ENCODE measurements at regions not wholly inside any gene's neighbourhood (a gene's known extent, or its start where the extent isn't known, plus 50 kb on each side); places are given as distances from the start of the nearest gene placed in this dataset.
"Not testable (repeated sequence)": the region's sequence is repeated elsewhere in the genome, so short reads cannot be mapped to it uniquely, and the experiment has no call there.

DNA sequence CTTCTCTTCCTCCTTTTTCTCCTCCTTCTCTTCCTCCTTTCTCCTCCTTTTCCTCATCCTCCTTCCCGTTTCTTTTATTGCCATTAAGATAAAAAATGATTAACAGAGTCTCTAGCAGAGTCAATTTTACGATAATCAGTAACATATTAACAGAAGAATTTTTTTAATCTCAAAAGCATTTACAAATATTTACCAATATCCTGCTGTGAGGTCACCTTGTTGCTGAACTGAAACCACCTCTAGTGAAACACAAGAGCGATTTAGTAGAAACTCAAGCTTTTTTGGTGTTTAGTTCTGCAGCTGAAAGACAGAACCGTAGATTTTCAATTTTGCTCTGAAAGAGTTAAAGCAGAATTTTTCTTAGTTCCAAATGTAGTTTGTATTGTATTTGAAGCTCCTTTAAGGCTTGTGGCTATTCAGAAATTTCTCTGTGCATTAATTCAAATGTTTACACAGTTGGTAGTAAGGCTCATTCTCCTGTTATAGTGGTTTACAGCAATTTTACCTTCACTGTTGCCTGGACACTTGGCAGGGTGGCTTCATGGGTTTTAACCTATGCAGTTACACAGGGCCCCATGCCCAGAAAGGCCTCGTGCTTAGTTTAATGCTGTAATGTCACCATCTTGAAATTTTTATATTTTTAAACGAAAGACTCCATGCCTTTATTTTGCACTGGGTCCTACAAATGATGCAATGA lies 1106.6 kb upstream of the FAM98A start:
- POLR2A ChIA-PET = no interaction called here
- CTCF ChIA-PET = no interaction called here

DNA sequence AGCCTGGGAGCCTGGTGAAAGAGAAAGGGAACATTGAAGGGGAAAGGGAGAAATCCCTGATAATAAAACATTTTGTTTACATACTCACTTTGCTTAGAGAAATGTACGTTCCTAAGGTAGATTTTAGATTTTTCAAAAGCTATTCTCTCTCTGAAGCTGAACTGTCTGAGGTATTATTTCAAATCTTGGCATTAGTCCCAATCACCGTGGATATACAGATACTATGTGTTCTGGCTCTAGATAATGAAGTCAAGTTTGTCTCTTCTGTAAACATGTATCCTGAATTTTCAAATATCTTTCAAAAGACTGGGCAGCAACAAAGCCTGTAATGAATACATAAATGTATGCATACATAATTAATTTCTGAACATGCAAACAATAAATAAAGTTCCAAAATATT lies 1104.2 kb upstream of the FAM98A start:
- ChIA-PET POLR2A (no interaction called here), CTCF (no interaction called here)

DNA sequence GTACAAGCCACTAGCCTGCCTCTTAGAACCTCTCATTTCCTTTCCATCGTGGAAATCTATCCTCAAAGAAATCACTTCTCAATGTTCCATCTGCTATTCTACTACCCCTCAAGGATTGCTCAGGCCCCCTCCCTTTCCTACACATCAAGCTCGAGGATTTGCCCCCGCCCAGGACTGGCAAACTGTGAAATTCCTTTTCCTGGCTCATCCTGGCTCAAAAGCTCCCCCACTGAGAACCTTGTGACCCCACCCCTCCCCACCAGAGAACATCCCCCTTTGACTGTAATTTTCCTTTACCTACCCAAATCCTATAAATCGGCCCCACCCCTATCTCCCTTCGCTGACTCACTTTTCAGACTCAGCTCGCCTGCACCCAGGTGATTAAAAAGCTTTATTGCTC lies 1103.3 kb upstream of the FAM98A start:
- POLR2A ChIA-PET, CTCF ChIA-PET: not testable (repeated sequence)

DNA sequence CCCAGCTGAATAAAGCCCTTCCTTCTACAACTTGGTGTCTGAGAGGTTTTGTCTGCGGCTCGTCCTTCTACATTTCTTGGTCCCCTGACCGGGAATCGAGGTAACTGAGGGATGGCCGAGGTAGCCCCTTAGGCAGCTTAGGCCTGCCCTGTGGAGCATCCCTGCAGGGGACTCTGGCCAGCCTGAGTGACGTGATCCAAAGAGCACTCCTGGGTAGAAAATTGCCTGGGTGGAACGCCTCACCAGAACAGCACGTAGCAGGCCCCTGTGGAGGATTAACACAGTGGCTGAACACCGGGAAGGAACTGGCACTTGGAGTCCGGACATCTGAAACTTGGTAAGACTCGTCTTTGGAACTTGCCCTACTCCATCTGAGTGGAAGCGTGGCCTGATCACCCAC lies 1078.5 kb upstream of the FAM98A start:
- POLR2A ChIA-PET, CTCF ChIA-PET: not testable (repeated sequence)

DNA sequence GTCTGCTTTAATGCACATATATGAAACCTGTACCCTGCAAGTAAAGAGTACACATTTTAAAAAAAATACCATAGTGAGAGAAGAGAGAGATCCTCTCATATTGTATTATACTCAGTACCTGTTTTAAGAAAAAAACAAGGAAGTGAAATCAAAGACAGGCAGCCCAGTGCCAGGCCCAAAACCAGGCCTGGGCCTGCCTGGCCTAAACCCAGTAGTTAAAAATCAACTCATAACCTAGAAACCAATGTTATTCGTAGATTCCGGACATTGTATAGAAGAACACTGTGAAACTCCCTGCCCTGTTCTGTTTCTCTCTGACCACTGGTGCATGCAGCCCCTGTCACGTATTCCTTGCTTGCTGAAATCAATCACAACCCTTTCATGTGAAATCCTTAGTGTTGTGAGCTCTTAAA lies 1078.0 kb upstream of the FAM98A start:
- POLR2A ChIA-PET, CTCF ChIA-PET: not testable (repeated sequence)

DNA sequence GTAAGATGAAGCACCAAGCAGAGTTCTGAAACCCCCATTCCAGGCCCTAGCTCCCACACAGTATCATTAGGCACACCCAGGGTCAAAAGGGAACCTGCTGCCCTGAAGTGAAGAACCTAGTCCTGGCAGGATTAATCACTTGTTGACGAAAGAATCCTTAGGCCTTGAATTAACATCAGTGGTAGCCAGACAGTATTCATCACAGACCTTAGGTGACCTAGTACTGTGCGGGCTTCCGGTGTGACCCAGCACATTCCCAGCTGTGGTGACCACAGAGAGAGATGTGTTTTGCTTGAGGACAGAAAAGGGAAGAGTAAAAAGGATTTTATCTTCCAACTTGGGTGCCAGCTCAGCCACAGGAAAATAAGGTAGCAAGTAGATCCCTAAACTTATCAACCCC lies 1071.4 kb upstream of the FAM98A start:
- POLR2A ChIA-PET = no interaction called here
- CTCF ChIA-PET = no interaction called here

DNA sequence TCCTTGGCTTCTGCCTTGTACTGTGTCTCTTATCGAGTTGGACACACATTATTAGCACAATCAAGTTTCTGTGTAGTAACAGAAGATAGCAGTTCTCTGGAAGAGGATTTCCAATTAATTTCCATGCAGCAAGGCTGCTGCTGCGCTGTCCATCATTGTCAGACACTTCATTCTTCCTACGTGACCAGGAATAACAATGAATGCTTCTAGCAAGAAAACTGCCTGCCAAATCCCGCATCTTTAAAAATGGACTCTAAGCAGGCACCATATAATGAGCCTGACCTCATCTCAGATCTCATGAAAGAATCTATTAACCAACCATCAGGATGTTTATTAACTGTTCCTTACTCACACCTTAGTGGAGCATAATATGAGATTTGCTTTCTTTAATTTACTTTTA lies 1067.7 kb upstream of the FAM98A start:
- ChIA-PET POLR2A (no interaction called here), CTCF (no interaction called here)

DNA sequence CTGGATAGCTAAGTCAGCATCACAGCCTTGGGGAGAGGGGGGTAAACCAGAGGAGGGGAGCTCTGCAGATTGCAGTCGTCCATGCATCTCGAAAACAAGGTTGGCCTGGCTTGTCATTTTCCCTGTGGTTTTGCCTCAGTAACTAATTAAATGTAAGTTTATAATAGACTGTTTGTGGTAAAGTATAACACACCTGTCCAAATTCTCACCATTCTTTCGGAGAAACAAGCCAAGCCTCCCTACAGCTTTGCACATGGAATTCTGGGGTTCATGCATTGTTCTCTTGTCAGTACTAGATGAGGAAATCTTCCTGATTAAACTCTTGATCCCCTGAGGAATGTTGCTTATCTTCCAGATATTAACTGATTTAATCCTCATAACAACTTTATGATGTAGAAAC lies 1065.2 kb upstream of the FAM98A start:
- CTCF ChIA-PET = no interaction called here
- POLR2A ChIA-PET = no interaction called here

DNA sequence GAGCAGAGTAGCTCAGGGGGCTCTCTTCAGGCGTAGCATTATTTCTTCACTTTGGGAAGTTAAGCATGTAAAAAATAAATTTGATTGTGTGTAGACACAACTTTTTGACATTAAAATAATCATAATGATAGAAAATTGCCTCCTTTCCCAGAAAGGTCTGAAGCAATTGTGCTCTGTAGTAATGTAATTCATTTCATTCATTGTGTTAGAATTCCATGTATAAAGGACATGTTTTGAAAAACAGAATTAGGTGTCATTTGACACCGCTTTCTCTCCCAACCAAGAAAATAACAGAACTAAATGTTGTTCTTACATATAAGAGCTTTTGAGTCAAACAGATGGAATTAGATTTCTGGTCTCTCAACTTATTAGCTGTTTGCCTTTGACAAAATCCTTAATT lies 1064.2 kb upstream of the FAM98A start:
- CTCF ChIA-PET = no interaction called here

DNA sequence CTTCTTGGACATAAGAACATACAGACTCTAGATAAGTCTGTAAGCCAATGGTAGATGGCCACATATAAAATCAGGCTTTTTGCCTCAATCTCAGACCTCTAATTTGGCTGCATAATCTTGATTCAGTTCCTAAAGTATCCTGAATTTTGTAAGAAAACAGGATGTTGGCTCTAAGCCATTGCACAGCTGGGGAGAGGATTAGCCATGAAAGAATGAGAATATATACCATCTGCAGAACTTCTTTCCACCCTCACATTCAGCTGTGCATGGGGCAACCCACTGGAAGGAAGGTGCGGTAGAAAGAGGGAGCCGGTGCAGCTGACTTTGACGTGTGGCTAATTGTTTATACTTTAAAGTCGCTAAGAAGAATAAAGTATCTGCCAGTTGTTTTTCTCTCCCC lies 1061.6 kb upstream of the FAM98A start:
- ChIA-PET POLR2A (no interaction called here), CTCF (no interaction called here)

More for the DNA sequence above, 1064.2 kb upstream of the FAM98A start:
- POLR2A ChIA-PET = no interaction called here

DNA sequence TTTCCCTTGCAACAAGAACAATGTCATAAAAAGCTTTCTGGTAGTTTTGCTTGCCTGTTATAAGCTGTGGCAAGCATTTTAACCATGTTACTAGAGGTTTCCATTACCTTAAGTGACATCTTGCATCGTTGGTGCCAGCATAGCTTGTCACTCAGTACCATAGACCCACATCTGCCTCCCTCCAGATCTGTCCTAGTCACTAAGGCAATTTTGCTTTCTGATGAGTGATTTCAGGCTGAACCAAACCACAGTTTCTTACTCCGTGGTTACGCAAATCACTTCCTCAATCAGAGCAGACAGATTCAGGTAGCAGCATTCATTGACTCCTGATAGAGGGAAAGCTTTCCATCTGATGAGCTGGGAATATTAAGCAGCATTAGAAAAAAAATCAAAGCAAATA lies 1057.5 kb upstream of the FAM98A start:
- ChIA-PET CTCF (no interaction called here), POLR2A (no interaction called here)

DNA sequence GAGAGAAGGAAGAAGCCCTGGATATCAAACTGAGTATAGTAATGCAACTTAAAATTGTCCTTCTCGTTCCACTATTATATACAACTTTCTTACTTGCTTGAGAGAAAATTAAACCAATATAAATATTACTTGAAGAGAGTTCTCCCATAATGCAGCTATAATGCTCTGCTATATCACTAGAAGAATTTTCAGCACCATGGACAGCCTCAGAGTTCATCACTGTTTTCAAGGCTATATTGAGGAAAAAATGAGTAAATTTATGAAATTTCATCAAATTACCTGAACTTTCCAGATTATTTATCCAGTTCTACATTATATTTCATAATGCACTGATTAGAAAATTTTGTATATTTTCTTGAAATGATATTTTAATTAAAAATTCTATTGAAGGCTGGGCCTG lies 1053.5 kb upstream of the FAM98A start:
- ChIA-PET POLR2A (no interaction called here), CTCF (no interaction called here)

DNA sequence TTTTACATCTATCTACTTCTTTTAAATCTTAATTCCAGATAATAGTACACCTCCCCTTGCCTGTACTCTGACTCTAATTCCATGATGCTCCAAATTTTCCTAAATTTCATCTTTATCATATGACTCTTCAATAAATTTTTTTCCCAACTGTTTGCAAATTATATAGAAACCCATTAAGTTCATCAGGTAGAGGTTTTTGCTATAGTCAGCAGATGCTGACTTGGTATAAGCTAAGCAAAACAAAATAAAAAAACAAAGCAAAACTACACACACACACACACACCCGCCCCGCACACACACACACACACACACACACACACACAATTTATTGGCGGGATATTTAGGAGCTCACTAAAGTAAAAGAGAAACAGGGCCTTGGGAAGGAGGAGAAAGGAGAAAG lies 1047.8 kb upstream of the FAM98A start:
- POLR2A ChIA-PET = no interaction called here

DNA sequence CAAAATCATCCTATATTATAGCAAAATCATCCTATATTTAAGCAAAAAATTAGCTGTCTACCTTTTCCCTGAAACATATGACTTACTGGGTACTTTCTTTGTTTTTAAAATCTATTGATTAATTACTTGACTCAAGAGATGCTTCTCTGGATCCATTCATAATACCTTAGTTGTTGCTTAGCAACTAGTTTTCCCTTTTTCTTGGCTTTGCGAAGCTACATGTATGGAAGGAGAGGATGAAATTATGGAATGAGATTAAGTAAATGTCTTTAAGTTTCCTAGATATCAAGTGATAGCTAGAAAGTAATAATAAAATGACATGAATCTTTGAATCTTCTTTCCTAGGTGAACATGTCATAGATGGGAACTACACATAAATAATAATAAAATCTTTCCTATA lies 1033.2 kb upstream of the FAM98A start:
- CTCF ChIA-PET = no interaction called here
- POLR2A ChIA-PET = no interaction called here

More for the DNA sequence above, 1047.8 kb upstream of the FAM98A start:
- CTCF ChIA-PET = no interaction called here

DNA sequence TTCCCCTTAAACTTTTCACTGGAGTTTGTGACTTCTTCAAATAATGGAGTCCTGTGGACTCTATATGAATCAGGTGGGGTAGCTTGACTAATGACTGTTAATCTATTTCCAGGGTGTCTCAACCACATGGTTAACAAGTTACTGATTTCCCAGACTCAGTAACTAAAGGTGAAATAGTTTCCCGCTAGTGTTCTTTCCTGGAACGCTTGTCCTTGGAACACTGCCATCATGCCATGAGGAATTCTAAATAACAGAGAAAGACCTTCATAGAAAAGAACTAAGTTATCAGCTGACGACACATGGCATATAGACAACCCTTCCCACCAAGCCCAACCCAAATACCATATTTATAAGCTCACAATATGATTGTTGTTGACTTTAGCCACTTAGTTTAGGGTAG lies 1027.9 kb upstream of the FAM98A start:
- ChIA-PET POLR2A (no interaction called here), CTCF (no interaction called here)

DNA sequence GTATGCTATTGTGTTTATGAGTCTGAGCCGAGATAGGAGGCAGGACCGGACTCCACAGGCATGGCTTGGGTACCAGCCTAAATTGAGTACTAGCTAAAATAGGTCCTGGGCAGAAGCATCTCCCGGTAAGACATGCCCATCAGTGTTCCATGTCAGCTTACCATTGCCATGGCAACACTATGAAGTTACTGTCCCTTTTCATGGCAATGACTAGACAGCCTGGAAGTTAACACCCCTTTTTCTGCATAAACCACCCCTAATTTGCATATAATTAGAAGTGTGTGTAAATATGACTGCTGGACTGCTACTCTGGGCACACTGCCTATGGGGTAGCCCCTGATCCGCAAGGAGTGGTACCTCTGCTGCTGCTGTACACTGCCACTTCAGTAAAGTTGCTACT lies 1005.1 kb upstream of the FAM98A start:
- CTCF ChIA-PET = no interaction called here

DNA sequence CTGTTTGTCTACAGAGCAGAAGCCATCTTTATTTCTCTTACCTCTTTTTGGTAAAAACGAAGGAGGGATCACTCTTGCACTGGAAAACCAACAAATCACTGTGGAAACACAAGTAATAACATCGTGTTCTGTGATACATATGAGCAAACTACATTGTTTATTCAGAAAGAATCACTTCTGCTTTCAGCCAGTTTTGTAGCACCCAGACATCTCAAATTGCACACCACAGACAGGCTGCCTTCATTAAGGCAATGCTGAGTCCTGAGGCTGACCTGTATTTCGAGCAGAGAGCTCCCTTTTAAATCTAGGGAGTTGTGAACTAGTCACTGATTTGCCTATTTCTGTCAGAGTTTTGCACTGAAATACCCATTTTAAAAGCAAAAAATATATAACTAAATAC lies 1003.2 kb upstream of the FAM98A start:
- ChIA-PET POLR2A (no interaction called here), CTCF (no interaction called here)

More for the DNA sequence above, 1005.1 kb upstream of the FAM98A start:
- POLR2A ChIA-PET = no interaction called here

DNA sequence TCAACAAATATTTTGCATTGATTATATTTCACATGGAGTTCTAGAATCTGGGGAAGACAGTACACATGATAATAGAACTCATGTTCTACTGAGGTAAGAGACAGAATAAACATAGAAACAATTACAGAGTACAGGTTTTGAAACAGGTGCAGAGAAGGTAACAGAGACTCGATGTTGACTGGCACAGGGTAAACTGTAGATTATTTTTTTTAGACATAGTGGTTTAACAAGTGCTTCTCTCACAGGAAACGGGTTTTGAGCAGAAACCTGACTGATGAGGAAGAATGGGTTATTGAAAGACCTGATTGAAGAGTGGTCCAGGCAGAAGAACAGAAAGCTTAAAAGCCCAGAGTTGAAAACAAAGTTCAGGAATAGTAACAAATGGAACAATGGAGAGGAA lies 1002.5 kb upstream of the FAM98A start:
- ChIA-PET POLR2A (no interaction called here), CTCF (no interaction called here)

DNA sequence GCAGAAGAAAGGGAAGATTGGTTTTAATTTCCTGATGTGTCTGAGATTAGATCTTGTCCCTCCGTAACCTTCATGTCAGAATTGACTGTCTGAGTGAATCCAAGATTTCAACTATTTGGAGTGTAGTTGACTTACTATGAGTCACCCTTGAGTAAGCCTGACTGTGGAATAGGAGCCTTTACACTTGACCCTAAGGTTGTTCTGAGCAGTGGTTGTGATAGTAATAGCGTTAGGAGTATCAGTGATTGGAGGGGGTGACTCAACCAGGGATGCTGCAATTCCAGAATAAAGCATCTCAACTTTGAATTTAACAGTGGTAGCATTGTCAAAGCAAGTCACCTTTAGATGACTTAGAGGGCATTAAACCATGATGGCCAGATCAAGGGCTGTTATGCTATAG lies 979.5 kb upstream of the FAM98A start:
- ChIA-PET POLR2A (no interaction called here), CTCF (no interaction called here)

DNA sequence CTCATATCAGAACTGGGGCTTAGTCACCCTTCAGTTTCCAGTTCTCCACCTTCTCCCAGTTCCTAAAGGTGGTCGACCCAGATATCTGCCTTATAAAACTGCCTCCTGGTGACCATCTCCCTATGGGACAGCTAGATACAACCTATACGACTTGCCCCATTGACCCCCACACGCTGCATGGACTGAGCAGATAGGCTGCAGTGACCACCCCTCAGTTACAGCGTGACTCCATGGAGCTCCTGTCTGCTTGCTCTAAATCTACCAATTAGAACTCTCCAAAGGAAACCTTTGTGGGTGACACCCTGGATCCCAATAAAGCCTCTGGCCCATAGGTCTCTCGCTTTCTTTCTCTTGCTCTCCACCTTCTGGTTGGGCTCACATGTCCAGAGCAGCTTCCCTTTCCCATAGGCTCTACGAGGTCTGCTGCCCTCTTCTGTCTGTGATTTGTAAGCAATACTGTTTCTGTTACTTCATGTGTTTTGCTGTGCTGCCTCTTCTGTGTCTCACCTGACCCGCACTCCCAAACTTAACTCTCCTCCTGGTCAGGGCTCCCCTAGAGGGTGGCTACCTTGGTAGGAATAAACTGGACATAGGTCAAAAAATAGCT lies 971.3 kb upstream of the FAM98A start:
- ChIA-PET POLR2A (no interaction called here), CTCF (no interaction called here)

DNA sequence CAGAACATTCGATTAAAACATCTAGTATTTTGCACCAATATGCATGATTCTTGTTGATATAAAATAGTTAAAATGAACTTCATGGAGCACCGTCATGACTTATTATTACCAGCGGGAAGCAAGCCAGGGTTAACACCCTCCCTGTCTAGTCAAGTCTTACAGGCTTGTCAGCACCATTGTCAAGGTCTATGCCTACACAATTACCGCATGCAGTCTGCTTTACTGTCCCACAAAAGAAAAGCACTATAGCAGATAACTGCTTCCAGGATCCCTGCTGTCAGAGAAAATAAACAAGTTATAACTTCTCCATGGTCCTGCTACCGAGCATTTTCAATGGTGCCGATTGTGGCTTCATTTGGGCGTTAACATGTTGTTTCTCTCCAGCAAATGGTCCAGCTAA lies 968.0 kb upstream of the FAM98A start:
- ChIA-PET POLR2A (no interaction called here), CTCF (no interaction called here)

DNA sequence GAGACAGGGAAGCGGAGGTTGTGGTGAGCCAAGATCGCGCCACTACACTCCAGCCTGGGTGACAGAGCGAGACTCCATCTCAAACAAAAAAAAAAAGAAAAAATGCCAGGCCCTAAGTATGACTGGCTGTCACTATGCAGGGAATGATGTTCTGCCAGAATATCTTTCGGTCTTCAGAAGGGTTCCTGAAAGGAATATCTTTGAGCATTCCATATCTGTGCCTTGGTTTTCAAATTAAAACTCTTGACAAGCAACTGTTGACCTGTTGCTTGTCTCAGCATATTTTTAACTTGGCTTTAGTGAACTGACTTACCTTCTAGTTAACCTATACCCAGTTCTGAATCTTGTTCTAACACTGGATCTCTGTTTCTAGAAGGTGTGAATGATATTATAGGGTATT lies 953.2 kb upstream of the FAM98A start:
- ChIA-PET POLR2A (no interaction called here), CTCF (no interaction called here)
